GM12891 (cell line): ENCODE measurements at regions not wholly inside any gene's neighbourhood (a gene's known extent, or its start where the extent isn't known, plus 50 kb on each side); places are given as distances from the start of the nearest gene placed in this dataset.

Source experiments
- PAX5 ChIP-seq: IDR thresholded peaks from 2 replicates; pipeline ENCODE4 v1.6.1; 2011; ENCODE audit warnings: low read length, moderate library complexity, mild to moderate bottlenecking; ENCODE audit not compliant: insufficient read depth, severe bottlenecking
- POLR2A ChIP-seq: IDR thresholded peaks from 2 replicates; pipeline ENCODE4 v1.6.1; 2011; ENCODE audit warnings: low read depth, low read length, control low read depth
- POLR2AphosphoS5 ChIP-seq: IDR thresholded peaks from 2 replicates; pipeline ENCODE4 v1.6.1; 2011; ENCODE audit warnings: low read depth, low read length, control low read depth
- TAF1 ChIP-seq: IDR thresholded peaks from 2 replicates; pipeline ENCODE4 v1.6.1; 2011; ENCODE audit warnings: low read depth, low read length, control low read depth

DNA sequence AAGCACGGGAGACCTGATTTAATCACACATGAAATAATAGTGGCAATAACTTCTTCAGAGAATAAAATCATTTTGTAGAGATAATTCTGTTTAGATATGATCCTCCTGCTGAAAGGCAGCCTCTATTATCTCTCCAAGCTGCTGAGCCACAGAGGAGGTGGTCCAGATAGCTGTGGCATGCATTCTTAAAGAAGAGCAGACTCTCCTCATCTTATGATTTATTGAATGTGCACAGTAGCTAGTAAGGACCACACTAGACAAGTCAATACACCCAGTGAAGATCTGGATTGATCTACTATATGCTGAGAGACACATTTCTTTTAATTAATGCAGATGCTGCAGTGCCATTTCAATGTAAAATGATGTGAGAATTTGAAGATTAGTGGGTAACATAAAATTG, 552.9 kb upstream of the ANO3 start:
- TF ChIP-seq POLR2AphosphoS5: no peak
- TF ChIP-seq POLR2A: no peak
- no peak for TF ChIP-seq TAF1
- TF ChIP-seq PAX5: no peak
